ENCODE measurements at regions not wholly inside any gene's neighbourhood (a gene's known extent, or its start where the extent isn't known, plus 50 kb on each side); places are given as distances from the start of the nearest gene placed in this dataset.

- Histone ChIP-seq H3K27ac (no peak overlapping the region), H3K4me1 (replicated peaks in 1 of 2) (no peaks in the 10 kb centered on the region), H3K36me3 (replicated peaks in 1 of 2) (no peaks in the 10 kb centered on the region), H3K9me3 (replicated peaks in 1 of 3) (no peaks in the 10 kb centered on the region), H3K27me3 (no peaks in the 10 kb centered on the region), H3K4me3 (no peak overlapping the region)
- DNase-seq, result no peak
- no peak for TF ChIP-seq CTCF (IDR thresholded peaks at IDR 0.05)
- TF ChIP-seq POLR2A (IDR thresholded peaks at IDR 0.05), result no peak
- intact Hi-C loops (cut with DNase I), result no loop called here
- 75 to 85% (median 78%) methylated on average over 1 of the region's 1 CpG for WGBS, 4 donors
These were observed 336.7 kb downstream of the CBLN4 start for GRCh38 chr20:55668631-55669030.

GRCh38 chr20:55667955-55668354 is 337.4 kb downstream of the CBLN4 start:
- Histone ChIP-seq H3K9me3 (replicated peaks in 1 of 3) (no peaks in the 10 kb centered on the region), H3K4me3 (no peak overlapping the region), H3K36me3 (replicated peaks in 1 of 2) (no peaks in the 10 kb centered on the region), H3K4me1 (replicated peaks in 1 of 2) (no peaks in the 10 kb centered on the region), H3K27ac (no peak overlapping the region), H3K27me3 (no peaks in the 10 kb centered on the region)
- intact Hi-C loops (cut with DNase I), result no loop called here
- DNase-seq, result no peak
- WGBS, 4 donors, result 39 to 63% (median 60%) methylated on average over 3 of the region's 3 CpGs
- no peak for TF ChIP-seq CTCF (IDR thresholded peaks at IDR 0.05)
- no peak for TF ChIP-seq POLR2A (IDR thresholded peaks at IDR 0.05)

- Histone ChIP-seq H3K4me1 (replicated peaks in 1 of 2) (no peaks in the 10 kb centered on the region), H3K27ac (no peak overlapping the region), H3K27me3 (no peaks in the 10 kb centered on the region), H3K9me3 (replicated peaks in 1 of 3) (no peaks in the 10 kb centered on the region), H3K4me3 (no peak overlapping the region), H3K36me3 (replicated peaks in 1 of 2) (no peaks in the 10 kb centered on the region)
- no peak for DNase-seq
- intact Hi-C loops (cut with DNase I), result no loop called here
- 61 to 73% (median 67%) methylated on average over 4 of the region's 4 CpGs for WGBS, 4 donors
- TF ChIP-seq POLR2A (IDR thresholded peaks at IDR 0.05) (no peak), CTCF (IDR thresholded peaks at IDR 0.05) (no peak)
These were observed 338.3 kb downstream of the CBLN4 start for GRCh38 chr20:55667024-55667423.

GRCh38 chr20:55656231-55656775 is 349.0 kb downstream of the CBLN4 start:
- no peak overlapping the region for H3K4me3 ChIP-seq
- no peak for DNase-seq
- no peak overlapping the region for H3K27ac ChIP-seq
- no peaks in the 10 kb centered on the region for H3K4me1 ChIP-seq (replicated peaks in 1 of 2)
- H3K36me3 ChIP-seq (replicated peaks in 1 of 2), result no peaks in the 10 kb centered on the region
- TF ChIP-seq CTCF (IDR thresholded peaks at IDR 0.05) (no peak), POLR2A (IDR thresholded peaks at IDR 0.05) (no peak)
- intact Hi-C loops (cut with DNase I), result no loop called here
- 36 to 62% (median 46%) methylated on average over 3 of the region's 3 CpGs for WGBS, 4 donors
- H3K27me3 ChIP-seq, result no peaks in the 10 kb centered on the region
- H3K9me3 ChIP-seq (replicated peaks in 1 of 3), result no peaks in the 10 kb centered on the region
